Activated CD4-positive, alpha-beta T cell treated with anti-CD3 and anti-CD28 coated beads, Interleukin-2, amount 10 ng/mL, durations not matched to agents 24 days and 14 days (primary cell): ENCODE measurements at regions not wholly inside any gene's neighbourhood (a gene's known extent, or its start where the extent isn't known, plus 50 kb on each side); places are given as distances from the start of the nearest gene placed in this dataset.
"Not testable (repeated sequence)": the region's sequence is repeated elsewhere in the genome, so short reads cannot be mapped to it uniquely, and the experiment has no call there.

Experiments used
- DNase-seq: peaks from one replicate; pipeline ENCODE4 v3.0.0; 2022
- H3K27ac Mint-ChIP-seq: one replicate; pipeline ENCODE4 v1.8.0; 2022; ENCODE audit warnings: mild to moderate bottlenecking, mixed read lengths
- H3K27me3 Mint-ChIP-seq: one replicate; pipeline ENCODE4 v1.8.0; 2022; ENCODE audit warnings: mixed read lengths
- H3K36me3 Mint-ChIP-seq: one replicate; pipeline ENCODE4 v1.8.0; 2022; ENCODE audit warnings: low read depth, mild to moderate bottlenecking, mixed read lengths
- H3K4me1 Mint-ChIP-seq: one replicate; pipeline ENCODE4 v1.8.0; 2021; ENCODE audit warnings: mixed read lengths
- H3K4me3 Mint-ChIP-seq: one replicate; pipeline ENCODE4 v1.8.0; 2022; ENCODE audit warnings: mild to moderate bottlenecking, moderate library complexity, mixed read lengths
- H3K9me3 Mint-ChIP-seq: one replicate; pipeline ENCODE4 v1.8.0; 2021; ENCODE audit warnings: mixed read lengths
- intact Hi-C: fragments of 100-400 bp; cut with micrococcal nuclease; formaldehyde crosslinking; loops from one replicate; pipeline ENCODE4 v1.15.1; 2023

DNA sequence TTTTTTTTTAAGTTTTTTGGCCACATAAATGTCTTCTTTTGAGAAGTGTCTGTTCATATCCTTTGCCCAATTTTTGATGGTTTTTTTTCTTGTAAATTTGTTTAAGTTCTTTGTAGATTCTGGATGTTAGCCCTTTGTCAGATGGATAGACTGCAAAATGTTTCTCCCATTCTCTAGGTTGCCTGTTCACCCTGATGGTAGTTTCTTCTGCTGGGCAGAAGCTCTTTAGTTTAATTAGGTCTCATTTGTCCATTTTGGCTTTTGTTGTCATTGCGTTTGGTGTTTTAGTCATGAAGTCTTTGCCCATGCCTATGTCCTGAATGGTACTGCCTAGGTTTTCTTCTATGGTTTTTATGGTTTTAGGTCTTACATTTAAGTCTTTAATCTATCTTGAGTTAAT is 320.9 kb upstream of the SETBP1 start:
- not testable (repeated sequence) for H3K9me3 Mint-ChIP-seq, DNase-seq, H3K27me3 Mint-ChIP-seq, H3K27ac Mint-ChIP-seq, H3K4me3 Mint-ChIP-seq, H3K36me3 Mint-ChIP-seq, H3K4me1 Mint-ChIP-seq
- intact Hi-C loops, result loop anchor here (10.0 kb wide), 2 partner anchors 315 to 535 kb away; no protein-coding TSS in a partner anchor

DNA sequence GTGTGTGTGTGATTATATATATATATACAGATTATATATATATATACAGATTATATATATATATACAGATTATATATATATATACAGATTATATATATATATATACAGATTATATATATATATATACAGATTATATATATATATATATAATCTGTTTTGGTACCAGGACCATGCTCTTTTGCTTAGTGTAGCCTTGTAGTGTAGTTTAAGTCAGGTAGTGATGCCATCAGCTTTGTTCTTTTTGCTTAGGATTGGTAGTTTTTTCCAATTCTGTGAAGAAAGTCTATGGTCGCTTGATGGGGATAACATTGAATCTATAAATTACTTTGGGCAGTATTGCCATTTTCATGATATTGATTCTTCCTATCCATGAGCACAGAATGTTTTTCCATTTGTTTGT is 318.5 kb upstream of the SETBP1 start:
- H3K9me3 Mint-ChIP-seq, H3K4me3 Mint-ChIP-seq, DNase-seq, H3K36me3 Mint-ChIP-seq, H3K4me1 Mint-ChIP-seq, H3K27ac Mint-ChIP-seq, H3K27me3 Mint-ChIP-seq: not testable (repeated sequence)
- intact Hi-C loops, result loop anchor here (10.0 kb wide), 2 partner anchors 313 to 533 kb away; no protein-coding TSS in a partner anchor

DNA sequence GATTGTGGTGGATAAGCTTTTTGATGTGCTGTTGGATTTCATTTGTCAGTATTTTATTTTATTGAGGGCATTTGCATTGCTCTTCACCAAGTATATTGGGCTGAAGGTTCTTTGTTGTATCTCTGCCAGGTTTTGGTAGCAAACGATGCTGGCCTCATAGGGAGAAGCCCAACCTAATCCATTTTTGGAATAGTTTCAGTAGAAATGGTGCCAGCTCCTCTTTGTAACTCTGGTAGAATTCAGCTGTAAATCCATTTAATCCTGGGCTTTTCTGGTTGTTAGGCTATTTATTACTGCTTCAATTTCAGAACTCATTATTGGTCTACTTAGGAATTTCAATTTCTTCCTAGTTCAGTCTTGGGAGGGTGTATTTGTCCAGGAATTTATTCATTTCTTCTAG is 309.8 kb upstream of the SETBP1 start:
- Mint-ChIP-seq H3K4me3 (no peak overlapping the region), H3K4me1 (no peaks in the 10 kb centered on the region), H3K9me3 (peaks cover 15% of the 10 kb centered on the region), H3K27ac (no peak overlapping the region), H3K36me3 (no peaks in the 10 kb centered on the region), H3K27me3 (no peaks in the 10 kb centered on the region)
- intact Hi-C loops, result no loop called here
- DNase-seq, result peak; percentile 2

DNA sequence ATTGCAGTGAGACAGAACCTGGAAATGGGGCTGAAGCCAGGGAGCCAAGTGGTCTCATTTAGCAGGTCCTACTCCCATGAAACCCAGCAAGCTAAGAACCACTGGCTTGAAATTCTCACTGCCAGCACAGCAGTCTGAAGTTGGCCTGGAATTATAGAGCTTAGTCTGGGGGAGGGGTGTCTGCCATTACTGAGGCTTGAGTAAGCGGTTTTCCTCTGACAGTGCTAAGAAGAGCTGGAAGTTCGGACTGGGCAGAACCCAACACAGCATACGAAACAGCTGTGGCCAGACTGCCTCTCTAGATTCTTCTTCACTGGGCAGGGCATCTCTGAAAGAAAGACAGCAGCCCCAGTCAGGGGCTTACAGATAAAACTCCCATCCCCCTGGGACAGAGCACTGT is 305.7 kb upstream of the SETBP1 start:
- Mint-ChIP-seq H3K4me3 (no peak overlapping the region), H3K27ac (no peak overlapping the region), H3K9me3 (peaks cover 24% of the 10 kb centered on the region), H3K36me3 (no peaks in the 10 kb centered on the region), H3K4me1 (no peaks in the 10 kb centered on the region), H3K27me3 (no peaks in the 10 kb centered on the region)
- intact Hi-C loops, result no loop called here
- DNase-seq, result no peak

DNA sequence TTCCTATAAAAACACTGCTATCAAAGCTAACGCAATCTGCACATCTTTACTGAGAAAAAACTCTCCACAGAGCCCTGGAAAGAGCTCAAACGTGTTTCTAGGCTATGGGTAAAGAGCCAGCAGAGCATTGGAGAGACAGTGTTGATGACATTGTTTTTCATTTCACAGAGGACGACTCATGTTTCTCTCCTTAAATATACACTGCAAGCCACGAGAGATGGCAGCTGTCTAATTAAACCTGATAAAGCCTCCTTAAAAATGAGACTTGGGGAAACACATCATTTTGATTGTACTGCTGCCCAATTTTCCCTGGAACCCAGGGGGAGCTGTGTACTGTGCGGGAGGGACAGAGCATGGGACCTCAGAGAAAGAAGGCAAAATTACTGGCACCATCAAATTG is 294.3 kb upstream of the SETBP1 start:
- Mint-ChIP-seq H3K27me3 (no peaks in the 10 kb centered on the region), H3K9me3 (no peaks in the 10 kb centered on the region), H3K4me3 (no peak overlapping the region), H3K27ac (no peak overlapping the region), H3K36me3 (no peaks in the 10 kb centered on the region), H3K4me1 (no peaks in the 10 kb centered on the region)
- no peak for DNase-seq
- intact Hi-C loops, result no loop called here

DNA sequence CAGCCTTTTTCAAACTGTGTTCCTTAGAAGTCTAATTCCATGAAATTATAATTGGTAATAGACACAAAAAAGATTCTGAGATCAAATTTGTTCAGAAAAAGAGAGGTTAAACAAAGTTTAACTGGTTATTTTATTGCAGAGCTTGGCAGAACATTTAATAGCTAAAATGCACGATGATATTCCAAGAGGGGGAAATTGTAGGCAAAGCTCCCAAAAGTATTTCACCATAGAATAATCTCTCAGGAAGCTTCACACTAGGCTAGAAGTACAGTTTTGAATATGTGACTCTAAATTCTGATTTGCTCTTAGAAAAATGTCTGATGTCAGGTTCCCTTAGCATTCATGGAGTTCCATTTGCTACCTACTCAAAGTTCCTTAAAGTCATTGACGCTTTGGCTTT is 292.4 kb upstream of the SETBP1 start:
- H3K4me1 Mint-ChIP-seq, result no peaks in the 10 kb centered on the region

DNA sequence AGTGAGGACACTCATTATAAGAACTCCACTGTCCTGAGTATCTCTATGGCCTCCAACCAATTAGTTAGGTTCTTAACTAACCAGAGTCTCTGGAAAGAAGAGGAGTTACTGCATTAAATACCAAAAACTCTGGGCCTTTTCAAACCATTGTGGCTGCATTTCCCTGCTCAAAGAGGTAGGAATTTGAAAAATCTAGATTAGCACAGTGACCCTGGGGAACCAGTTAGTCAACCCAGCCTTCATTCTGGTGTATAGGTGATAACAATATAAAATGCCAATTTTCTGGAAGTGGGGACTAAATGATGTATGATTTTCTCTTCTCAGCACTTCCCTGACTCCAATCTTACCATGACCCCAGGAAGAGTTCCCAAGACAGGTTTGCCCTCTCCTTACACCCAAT is 287.8 kb upstream of the SETBP1 start:
- intact Hi-C loops, result no loop called here
- Mint-ChIP-seq H3K27ac (no peak overlapping the region), H3K9me3 (no peaks in the 10 kb centered on the region), H3K4me1 (no peaks in the 10 kb centered on the region), H3K27me3 (no peaks in the 10 kb centered on the region), H3K36me3 (no peaks in the 10 kb centered on the region), H3K4me3 (no peak overlapping the region)
- DNase-seq, result no peak

More for the DNA sequence above, 292.4 kb upstream of the SETBP1 start:
- no peaks in the 10 kb centered on the region for H3K36me3 Mint-ChIP-seq
- no peak overlapping the region for H3K4me3 Mint-ChIP-seq
- no peaks in the 10 kb centered on the region for H3K9me3 Mint-ChIP-seq
- H3K27ac Mint-ChIP-seq, result no peak overlapping the region
- H3K27me3 Mint-ChIP-seq, result no peaks in the 10 kb centered on the region
- intact Hi-C loops, result no loop called here
- DNase-seq, result no peak

DNA sequence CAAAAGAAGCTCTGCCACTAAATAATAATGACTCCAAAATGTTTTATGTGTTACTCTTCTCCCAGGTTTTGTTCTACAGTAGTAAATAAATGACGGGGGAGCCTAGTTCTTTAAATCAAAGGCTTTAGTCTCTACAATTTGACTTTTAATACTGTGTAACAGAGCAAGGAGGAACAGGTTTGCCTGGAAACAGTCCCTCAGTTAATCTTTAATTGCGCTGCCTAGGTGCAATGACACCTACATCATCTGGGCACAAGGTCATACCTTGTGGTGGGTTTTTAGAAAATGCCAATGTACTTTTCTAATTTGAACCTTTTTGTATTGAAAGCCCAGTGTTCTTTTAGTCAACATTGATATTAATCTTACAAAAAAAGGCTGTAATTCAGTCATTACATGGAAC is 287.3 kb upstream of the SETBP1 start:
- Mint-ChIP-seq H3K36me3 (no peaks in the 10 kb centered on the region), H3K4me1 (no peaks in the 10 kb centered on the region), H3K27ac (no peak overlapping the region), H3K27me3 (no peaks in the 10 kb centered on the region), H3K9me3 (no peaks in the 10 kb centered on the region), H3K4me3 (no peak overlapping the region)
- intact Hi-C loops, result no loop called here
- DNase-seq, result no peak

DNA sequence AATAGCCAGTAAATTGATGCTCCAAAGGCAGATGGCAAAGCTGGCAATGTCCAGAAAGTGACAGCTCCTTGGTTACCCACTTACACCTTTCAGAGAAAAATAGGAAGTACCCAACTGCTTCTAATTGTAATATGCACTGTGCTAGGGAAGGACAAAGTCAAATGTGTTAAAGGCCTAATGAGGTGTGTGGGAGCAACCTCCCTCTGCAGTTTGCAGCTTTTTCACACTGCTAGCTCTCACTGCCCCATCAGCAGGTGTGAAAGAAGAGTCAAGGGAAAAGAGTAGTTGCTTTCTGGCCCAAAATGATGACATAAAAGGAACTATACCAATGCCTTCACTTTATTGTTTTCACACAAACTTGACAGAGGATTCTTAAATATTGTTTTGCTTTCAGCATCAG is 284.1 kb upstream of the SETBP1 start:
- DNase-seq, result no peak
- intact Hi-C loops, result no loop called here
- Mint-ChIP-seq H3K9me3 (no peaks in the 10 kb centered on the region), H3K27ac (no peak overlapping the region), H3K36me3 (no peaks in the 10 kb centered on the region), H3K4me3 (no peak overlapping the region), H3K4me1 (no peaks in the 10 kb centered on the region), H3K27me3 (no peaks in the 10 kb centered on the region)

DNA sequence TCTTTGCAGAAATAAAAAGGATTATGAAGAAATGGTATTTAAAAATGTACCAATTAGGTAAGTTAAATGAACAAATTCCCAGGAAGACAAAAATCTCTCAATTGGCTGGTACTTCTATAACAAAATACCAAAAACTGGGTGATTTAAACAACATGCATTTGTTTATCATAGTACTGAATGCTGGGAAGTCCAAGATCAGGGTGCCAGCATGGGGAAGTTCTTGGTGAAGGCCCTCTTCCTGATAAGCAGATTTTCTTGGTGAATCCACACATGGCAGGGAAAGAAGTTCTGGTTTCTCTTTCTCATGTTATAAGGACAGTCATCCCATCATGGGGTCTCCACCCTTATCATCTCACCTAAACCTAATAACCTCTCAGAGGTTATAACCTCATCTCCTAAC is 271.6 kb upstream of the SETBP1 start:
- Mint-ChIP-seq H3K27ac (no peak overlapping the region), H3K4me1 (no peaks in the 10 kb centered on the region), H3K36me3 (no peaks in the 10 kb centered on the region), H3K9me3 (no peaks in the 10 kb centered on the region), H3K27me3 (no peaks in the 10 kb centered on the region), H3K4me3 (no peak overlapping the region)
- intact Hi-C loops, result no loop called here
- DNase-seq, result no peak

DNA sequence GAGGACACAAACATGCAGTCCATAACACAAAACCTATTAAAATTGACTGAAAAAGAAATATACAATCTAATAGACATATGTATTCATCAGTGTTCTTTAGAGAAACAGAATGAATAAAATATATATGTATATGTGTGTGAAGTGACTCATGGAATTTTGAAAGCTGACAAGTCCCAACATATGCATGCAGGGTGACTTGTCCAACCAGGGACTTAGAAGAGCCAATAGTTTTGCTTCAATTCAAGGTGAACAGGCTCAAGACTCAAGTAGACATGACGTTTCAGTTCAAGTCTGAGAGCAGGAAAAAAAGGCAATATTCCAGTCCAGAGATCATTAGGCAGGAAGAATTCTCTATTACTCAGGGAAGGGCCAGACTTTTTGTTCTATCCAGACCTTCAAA is 271.2 kb upstream of the SETBP1 start:
- Mint-ChIP-seq H3K27me3 (no peaks in the 10 kb centered on the region), H3K9me3 (no peaks in the 10 kb centered on the region), H3K27ac (no peak overlapping the region), H3K36me3 (no peaks in the 10 kb centered on the region), H3K4me1 (no peaks in the 10 kb centered on the region), H3K4me3 (no peak overlapping the region)
- DNase-seq, result no peak
- intact Hi-C loops, result no loop called here

DNA sequence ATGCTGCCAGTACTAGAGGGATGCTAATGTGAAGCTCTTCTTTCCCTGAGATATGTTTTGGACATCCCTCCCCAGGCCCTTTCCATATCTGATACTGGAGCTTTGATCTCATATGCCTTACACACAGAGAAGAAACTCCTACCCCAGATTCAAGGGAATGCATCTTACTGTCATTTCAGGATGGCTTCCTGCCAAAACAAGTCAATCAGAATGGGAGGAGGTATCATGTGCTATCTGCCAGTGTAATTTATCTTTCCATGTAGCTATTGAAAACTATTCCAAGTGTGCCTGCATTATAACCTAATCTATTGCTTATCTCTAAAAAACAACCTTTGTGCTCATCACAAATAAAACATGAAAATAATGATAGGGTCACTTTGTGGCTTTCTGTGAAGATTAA is 269.9 kb upstream of the SETBP1 start:
- intact Hi-C loops, result no loop called here
- DNase-seq, result no peak
- Mint-ChIP-seq H3K9me3 (no peaks in the 10 kb centered on the region), H3K36me3 (no peaks in the 10 kb centered on the region), H3K27ac (no peak overlapping the region), H3K4me1 (no peaks in the 10 kb centered on the region), H3K27me3 (no peaks in the 10 kb centered on the region), H3K4me3 (no peak overlapping the region)

DNA sequence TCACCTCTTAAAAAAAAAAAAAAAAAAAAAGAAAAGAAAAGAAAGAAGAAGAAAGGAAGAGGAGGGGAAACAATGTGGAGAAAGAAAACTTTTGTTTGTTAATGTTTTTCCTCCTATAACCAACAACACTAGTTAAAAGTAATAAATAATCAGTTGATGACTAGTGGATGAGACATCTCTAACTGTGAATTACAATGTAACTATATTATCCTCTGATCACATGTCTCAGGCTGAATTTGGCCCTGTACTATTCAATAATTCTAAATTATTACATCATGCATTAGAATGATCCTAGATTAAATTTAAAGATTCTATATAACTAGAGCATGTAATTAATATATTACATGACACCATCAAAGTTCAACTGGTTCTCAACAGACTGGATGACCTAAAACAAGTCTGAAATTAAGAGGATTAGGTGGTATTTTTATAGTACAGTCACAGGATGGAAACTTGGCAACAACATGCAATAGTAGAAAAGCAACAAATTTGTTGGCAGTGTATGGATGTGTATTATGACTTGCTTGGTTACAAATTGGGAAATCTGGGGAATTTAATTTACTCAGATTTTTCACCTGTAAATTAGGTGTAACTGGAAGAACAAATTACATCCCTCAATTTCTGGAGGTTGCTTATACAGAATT is 269.3 kb upstream of the SETBP1 start:
- Mint-ChIP-seq H3K9me3 (no peaks in the 10 kb centered on the region), H3K36me3 (no peaks in the 10 kb centered on the region), H3K27me3 (no peaks in the 10 kb centered on the region), H3K27ac (no peak overlapping the region), H3K4me1 (no peaks in the 10 kb centered on the region), H3K4me3 (no peak overlapping the region)
- no peak for DNase-seq
- intact Hi-C loops, result no loop called here

DNA sequence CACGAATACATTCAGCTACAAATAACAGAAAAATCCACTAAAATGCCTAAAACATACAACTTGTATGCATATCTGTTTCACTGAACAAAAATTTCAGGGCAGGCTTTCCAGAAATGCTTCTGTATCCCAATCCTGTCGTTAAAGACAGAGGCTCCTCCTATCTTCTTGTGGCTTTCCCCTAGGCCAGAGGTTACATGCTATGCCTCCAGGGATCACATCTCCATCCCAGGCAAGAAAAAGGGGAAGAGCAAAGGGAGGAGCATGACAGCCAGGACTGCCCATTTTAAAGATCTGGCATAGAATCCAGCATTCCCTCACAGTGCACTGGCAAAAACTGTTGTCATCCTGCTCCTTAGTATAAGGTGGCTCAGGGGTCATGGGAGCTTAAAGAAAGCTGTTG is 268.7 kb upstream of the SETBP1 start:
- no peaks in the 10 kb centered on the region for H3K36me3 Mint-ChIP-seq
- H3K4me1 Mint-ChIP-seq, result no peaks in the 10 kb centered on the region
- intact Hi-C loops, result no loop called here
- H3K9me3 Mint-ChIP-seq, result no peaks in the 10 kb centered on the region
- H3K27me3 Mint-ChIP-seq, result no peaks in the 10 kb centered on the region
- H3K27ac Mint-ChIP-seq, result no peak overlapping the region
- DNase-seq, result no peak
- no peak overlapping the region for H3K4me3 Mint-ChIP-seq

DNA sequence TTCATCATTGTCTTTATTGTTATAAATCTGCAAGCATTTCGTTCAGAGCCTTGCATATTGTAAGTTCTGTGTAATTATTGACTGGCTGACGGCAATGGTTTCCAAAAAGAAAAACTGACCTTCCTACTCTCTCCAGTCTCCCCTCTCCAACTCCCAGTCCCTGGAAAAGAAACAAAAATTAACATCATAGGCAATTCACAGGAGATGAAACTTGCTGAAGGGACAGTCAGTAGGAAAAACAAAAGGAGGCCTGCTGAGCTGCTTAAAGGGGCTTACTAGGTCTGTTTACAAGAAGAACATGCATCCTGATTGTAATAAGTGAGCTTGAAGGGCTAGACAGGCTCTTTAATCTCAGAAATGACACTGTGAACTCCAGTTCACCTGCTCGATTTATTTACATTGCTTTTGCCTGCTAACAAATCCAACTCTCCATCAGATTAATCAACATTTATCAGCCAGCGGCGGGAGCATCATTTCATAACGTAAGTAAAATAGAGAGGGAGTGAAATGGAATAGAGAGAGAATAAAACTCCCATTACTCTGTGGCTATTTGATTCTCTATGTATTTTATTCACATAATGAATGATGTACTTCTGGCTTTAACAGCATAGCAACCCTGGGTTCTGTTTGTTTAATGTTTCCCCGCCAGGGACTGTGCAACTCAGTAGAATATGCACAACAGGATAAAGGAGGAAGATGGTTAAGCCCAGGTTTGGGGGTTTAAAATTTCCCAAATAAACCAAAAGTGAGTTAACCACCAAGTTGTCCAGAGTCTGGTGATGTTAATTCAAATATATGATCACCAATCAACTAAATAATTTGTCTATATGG is 256.7 kb upstream of the SETBP1 start:
- H3K4me3 Mint-ChIP-seq, result no peak overlapping the region
- H3K9me3 Mint-ChIP-seq, result peaks cover 19% of the 10 kb centered on the region
- H3K27me3 Mint-ChIP-seq, result no peaks in the 10 kb centered on the region
- no peak for DNase-seq
- no peaks in the 10 kb centered on the region for H3K4me1 Mint-ChIP-seq
- no peaks in the 10 kb centered on the region for H3K36me3 Mint-ChIP-seq
- intact Hi-C loops, result no loop called here
- no peak overlapping the region for H3K27ac Mint-ChIP-seq
